HEK293 (cell line): ENCODE measurements at regions not wholly inside any gene's neighbourhood (a gene's known extent, or its start where the extent isn't known, plus 50 kb on each side); places are given as distances from the start of the nearest gene placed in this dataset.

ENCODE experiments used
- TF ChIP-seq, protein P1 (sequence below): fragments of 450-650 bp; formaldehyde crosslinking; conservative IDR thresholded peaks from 2 replicates; pipeline ENCODE4 v1.5.1; 2016; ENCODE audit warnings: low read depth, missing biosample characterization, missing genetic modification characterization
- TF ChIP-seq, protein P2 (sequence below): sonication (generic); formaldehyde crosslinking; IDR thresholded peaks from 2 replicates; pipeline ENCODE4 v1.8.1; 2022; ENCODE audit warnings: mild to moderate bottlenecking, moderate library complexity, missing genetic modification reagents

DNA sequence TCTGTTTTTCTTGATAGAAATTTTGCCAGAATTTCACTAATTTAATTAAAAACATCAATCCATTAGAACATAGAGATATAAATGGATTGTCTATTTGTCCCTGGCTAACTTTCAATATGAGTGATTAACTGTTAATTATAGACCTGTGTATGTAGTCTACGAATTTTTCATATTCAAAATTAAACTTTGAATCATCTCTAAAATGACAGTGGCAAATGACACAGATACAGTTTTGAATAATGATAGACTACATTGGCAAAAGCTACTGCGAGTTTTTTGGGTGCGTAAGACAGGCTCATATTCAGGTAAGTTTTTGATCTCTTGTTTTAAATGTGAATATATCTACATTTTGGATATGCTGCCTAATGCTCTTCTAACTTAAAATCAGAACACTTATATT is 86.0 kb upstream of the TBC1D5 start:
- TF ChIP-seq, protein P1, sequence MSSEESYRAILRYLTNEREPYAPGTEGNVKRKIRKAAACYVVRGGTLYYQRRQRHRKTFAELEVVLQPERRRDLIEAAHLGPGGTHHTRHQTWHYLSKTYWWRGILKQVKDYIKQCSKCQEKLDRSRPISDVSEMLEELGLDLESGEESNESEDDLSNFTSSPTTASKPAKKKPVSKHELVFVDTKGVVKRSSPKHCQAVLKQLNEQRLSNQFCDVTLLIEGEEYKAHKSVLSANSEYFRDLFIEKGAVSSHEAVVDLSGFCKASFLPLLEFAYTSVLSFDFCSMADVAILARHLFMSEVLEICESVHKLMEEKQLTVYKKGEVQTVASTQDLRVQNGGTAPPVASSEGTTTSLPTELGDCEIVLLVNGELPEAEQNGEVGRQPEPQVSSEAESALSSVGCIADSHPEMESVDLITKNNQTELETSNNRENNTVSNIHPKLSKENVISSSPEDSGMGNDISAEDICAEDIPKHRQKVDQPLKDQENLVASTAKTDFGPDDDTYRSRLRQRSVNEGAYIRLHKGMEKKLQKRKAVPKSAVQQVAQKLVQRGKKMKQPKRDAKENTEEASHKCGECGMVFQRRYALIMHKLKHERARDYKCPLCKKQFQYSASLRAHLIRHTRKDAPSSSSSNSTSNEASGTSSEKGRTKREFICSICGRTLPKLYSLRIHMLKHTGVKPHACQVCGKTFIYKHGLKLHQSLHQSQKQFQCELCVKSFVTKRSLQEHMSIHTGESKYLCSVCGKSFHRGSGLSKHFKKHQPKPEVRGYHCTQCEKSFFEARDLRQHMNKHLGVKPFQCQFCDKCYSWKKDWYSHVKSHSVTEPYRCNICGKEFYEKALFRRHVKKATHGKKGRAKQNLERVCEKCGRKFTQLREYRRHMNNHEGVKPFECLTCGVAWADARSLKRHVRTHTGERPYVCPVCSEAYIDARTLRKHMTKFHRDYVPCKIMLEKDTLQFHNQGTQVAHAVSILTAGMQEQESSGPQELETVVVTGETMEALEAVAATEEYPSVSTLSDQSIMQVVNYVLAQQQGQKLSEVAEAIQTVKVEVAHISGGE (tag by site-specific recombination), result no peak
- TF ChIP-seq, protein P2, sequence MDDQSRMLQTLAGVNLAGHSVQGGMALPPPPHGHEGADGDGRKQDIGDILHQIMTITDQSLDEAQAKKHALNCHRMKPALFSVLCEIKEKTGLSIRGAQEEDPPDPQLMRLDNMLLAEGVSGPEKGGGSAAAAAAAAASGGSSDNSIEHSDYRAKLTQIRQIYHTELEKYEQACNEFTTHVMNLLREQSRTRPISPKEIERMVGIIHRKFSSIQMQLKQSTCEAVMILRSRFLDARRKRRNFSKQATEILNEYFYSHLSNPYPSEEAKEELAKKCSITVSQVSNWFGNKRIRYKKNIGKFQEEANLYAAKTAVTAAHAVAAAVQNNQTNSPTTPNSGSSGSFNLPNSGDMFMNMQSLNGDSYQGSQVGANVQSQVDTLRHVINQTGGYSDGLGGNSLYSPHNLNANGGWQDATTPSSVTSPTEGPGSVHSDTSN (CRISPR knock-in tag), result no peak
